AG09309 (cell line): ENCODE measurements at regions not wholly inside any gene's neighbourhood (a gene's known extent, or its start where the extent isn't known, plus 50 kb on each side); places are given as distances from the start of the nearest gene placed in this dataset.

Source experiments
- DNase-seq: peaks from one replicate; pipeline ENCODE4 v3.0.0-alpha.2; 2010; ENCODE audit warnings: low read depth
- H3K4me3 ChIP-seq: 2 replicates; pipeline ENCODE4 v1.5.1; 2011; ENCODE audit warnings: mild to moderate bottlenecking, low read depth, low read length, moderate library complexity; ENCODE audit not compliant: control insufficient read depth
- TF ChIP-seq, protein P1 (sequence below): IDR thresholded peaks from 2 replicates; pipeline ENCODE4 v1.5.1; 2011; ENCODE audit warnings: mild to moderate bottlenecking, low read depth, low read length, inconsistent platforms; ENCODE audit not compliant: insufficient read depth, control insufficient read depth; ENCODE audit errors: missing control alignments

GRCh38 chr17:77420095-77420803 lies 279.5 kb downstream of the SEC14L1 start:
- TF ChIP-seq, protein P1, sequence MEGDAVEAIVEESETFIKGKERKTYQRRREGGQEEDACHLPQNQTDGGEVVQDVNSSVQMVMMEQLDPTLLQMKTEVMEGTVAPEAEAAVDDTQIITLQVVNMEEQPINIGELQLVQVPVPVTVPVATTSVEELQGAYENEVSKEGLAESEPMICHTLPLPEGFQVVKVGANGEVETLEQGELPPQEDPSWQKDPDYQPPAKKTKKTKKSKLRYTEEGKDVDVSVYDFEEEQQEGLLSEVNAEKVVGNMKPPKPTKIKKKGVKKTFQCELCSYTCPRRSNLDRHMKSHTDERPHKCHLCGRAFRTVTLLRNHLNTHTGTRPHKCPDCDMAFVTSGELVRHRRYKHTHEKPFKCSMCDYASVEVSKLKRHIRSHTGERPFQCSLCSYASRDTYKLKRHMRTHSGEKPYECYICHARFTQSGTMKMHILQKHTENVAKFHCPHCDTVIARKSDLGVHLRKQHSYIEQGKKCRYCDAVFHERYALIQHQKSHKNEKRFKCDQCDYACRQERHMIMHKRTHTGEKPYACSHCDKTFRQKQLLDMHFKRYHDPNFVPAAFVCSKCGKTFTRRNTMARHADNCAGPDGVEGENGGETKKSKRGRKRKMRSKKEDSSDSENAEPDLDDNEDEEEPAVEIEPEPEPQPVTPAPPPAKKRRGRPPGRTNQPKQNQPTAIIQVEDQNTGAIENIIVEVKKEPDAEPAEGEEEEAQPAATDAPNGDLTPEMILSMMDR = no peak
- DNase-seq = no peak
- no peak overlapping the region for H3K4me3 ChIP-seq

GRCh38 chr17:77420804-77421629 lies 280.2 kb downstream of the SEC14L1 start:
- no peak overlapping the region for H3K4me3 ChIP-seq
- TF ChIP-seq, protein P1 = no peak
- no peak for DNase-seq

- TF ChIP-seq, protein P1 = no peak
- H3K4me3 ChIP-seq = no peak overlapping the region
- DNase-seq = no peak
These were observed 280.8 kb downstream of the SEC14L1 start for GRCh38 chr17:77421630-77421972.

- TF ChIP-seq, protein P1 = no peak
- DNase-seq = no peak
- no peak overlapping the region for H3K4me3 ChIP-seq
These were observed 281.5 kb downstream of the SEC14L1 start for GRCh38 chr17:77422104-77422747.

- TF ChIP-seq, protein P1 = no peak
- no peak overlapping the region for H3K4me3 ChIP-seq
- DNase-seq = no peak
These were observed 282.0 kb downstream of the SEC14L1 start for GRCh38 chr17:77422748-77423113.

DNA sequence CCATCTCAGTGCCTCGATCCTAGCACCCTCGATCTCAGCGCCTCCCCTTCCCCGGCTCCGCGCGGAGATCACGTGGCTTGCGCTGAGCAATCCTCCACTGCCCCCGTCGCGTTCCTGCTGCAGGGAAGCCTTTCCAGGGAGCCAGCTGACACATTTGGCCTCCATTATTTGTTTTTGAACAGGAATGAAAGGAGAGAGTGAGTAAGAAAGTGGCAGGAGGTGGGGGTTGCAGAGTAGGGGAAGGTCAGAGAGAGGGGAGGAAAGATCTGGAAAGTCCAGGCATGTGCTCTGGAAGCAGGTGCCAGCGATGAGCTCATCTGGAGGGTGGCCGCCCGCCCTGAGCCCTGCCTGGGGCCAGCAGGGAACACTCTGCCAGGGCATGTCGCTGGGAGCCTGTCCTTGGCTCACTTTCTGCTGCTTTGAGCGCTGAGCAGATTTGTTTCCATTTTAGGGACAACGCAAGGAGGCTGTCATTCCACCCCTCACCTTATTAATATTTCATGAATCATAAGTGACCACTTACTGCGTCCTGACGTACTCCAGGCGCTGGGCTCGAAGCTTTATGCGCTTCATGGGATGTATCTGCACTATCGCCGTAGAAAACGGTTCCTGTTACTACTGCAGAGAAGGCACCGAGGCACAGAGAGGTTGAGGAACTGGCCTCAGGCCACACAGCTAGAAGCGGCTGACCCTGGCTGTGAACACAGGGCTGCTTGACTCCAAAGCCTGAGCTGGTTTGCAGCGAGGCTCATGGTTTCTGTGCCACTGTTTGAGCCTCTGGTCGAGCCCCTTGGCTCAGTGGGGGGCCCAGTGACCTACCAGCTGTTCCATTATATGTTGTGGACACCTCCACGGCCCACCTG lies 283.1 kb downstream of the SEC14L1 start:
- peak; percentile 77 for DNase-seq
- H3K4me3 ChIP-seq = no peak overlapping the region
- TF ChIP-seq, protein P1 = no peak
